Endothelial cell of umbilical vein (primary cell): ENCODE measurements at regions not wholly inside any gene's neighbourhood (a gene's known extent, or its start where the extent isn't known, plus 50 kb on each side); places are given as distances from the start of the nearest gene placed in this dataset.

Experiments
- BruUV-seq: library from RNA; stranded (reverse); fragments of 400-500 nt; replicated peaks from 2 replicates; lab custom pipeline; 2021; lab: Mats Ljungman, UMichigan
- CTCF ChIA-PET: fragments of 300-600, 350-600 bp; sonication (Branson Sonifier 250); formaldehyde crosslinking; loops from one replicate; lab custom pipeline; 2021; ENCODE audit warnings: antibody characterized with exemption, inconsistent platforms; lab: Charles Lee
- POLR2A ChIA-PET: fragments of 300-600, 350-600 bp; sonication (Branson Sonifier 250); formaldehyde crosslinking; loops from one replicate; lab custom pipeline; 2021; ENCODE audit warnings: antibody characterized with exemption, inconsistent platforms; lab: Charles Lee
- DNase-seq: peaks from one replicate; pipeline ENCODE4 v3.0.0-alpha.2; 2011; ENCODE audit warnings: low read depth, low spot score
- FAIRE-seq: peaks from 2 replicates; lab custom pipeline; 2011; peaks lifted over from hg19 to GRCh38; lab: Jason Lieb, UNC
- H2AFZ ChIP-seq: 2 replicates; pipeline ENCODE4 v1.6.0; 2012; ENCODE audit warnings: low read depth, low read length, control low read depth, inconsistent platforms
- H3K27ac ChIP-seq: 2 replicates; pipeline ENCODE4 v1.5.1; 2011; ENCODE audit warnings: low read depth, mild to moderate bottlenecking, control low read depth, low read length, moderate library complexity; ENCODE audit not compliant: insufficient read depth
- H3K27me3 ChIP-seq, 2 experiments: 2 replicates each; pipeline versions ENCODE4 v1.6.0 to v1.6.1; 2011; ENCODE audit warnings: low read length in 2 of 2, mixed read lengths in 1 of 2; ENCODE audit not compliant: control insufficient read depth in 2 of 2, insufficient read depth in 2 of 2
- H3K36me3 ChIP-seq, 2 experiments: 2 replicates in 1 of 2; 3 replicates in 1 of 2; pipeline ENCODE4 v1.5.1; 2011; ENCODE audit warnings: low read length in 2 of 2, mild to moderate bottlenecking in 1 of 2, moderate library complexity in 1 of 2; ENCODE audit not compliant: control insufficient read depth in 2 of 2, insufficient read depth in 2 of 2; ENCODE audit errors: extremely low read depth in 1 of 2
- H3K4me1 ChIP-seq: 3 replicates; pipeline ENCODE4 v1.5.1; 2011; ENCODE audit warnings: mild to moderate bottlenecking, low read length; ENCODE audit not compliant: control insufficient read depth, insufficient read depth; ENCODE audit errors: extremely low read depth
- H3K4me2 ChIP-seq: 2 replicates; pipeline ENCODE4 v1.6.1; 2011; ENCODE audit warnings: low read length, control low read depth, mixed read lengths; ENCODE audit not compliant: insufficient read depth
- H3K4me3 ChIP-seq, 3 experiments: fragments of 200-600 bp in 1 of 3; sonication (generic), shearing (Covaris generic) in 1 of 3; replicated peaks in 1 of 3; 2 replicates each; pipeline ENCODE4 v1.5.1; 2011 to 2016; ENCODE audit warnings: control low read depth in 3 of 3, low read length in 3 of 3, mild to moderate bottlenecking in 2 of 3, inconsistent platforms in 1 of 3, low read depth in 1 of 3, moderate library complexity in 1 of 3; ENCODE audit not compliant: insufficient read depth in 1 of 3
- H3K79me2 ChIP-seq: 2 replicates; pipeline ENCODE4 v1.6.0; 2012; ENCODE audit warnings: low read length, inconsistent platforms; ENCODE audit not compliant: control insufficient read depth, insufficient read depth
- H3K9ac ChIP-seq: replicated peaks from 2 replicates; pipeline ENCODE3; 2011; ENCODE audit warnings: low read length, control low read depth; ENCODE audit not compliant: insufficient read depth; ENCODE audit errors: extremely low read depth
- H3K9me1 ChIP-seq: replicated peaks from 3 replicates; pipeline ENCODE4 v1.6.0; 2011; ENCODE audit warnings: mild to moderate bottlenecking, low read length; ENCODE audit not compliant: control insufficient read depth, insufficient read depth; ENCODE audit errors: extremely low read depth
- H3K9me3 ChIP-seq: replicated peaks from 2 replicates; pipeline ENCODE4 v1.5.1; 2012; ENCODE audit warnings: low read length, inconsistent platforms; ENCODE audit not compliant: control insufficient read depth, insufficient read depth
- H4K20me1 ChIP-seq: replicated peaks from 2 replicates; pipeline ENCODE3; 2011; ENCODE audit warnings: mild to moderate bottlenecking, low read length; ENCODE audit not compliant: control insufficient read depth, insufficient read depth; ENCODE audit errors: extremely low read depth
- CTCF ChIP-seq, 2 donors: IDR thresholded peaks; 1 replicate in 1 of 2; 2 replicates in 1 of 2; pipeline ENCODE4 v1.5.1; 2011; ENCODE audit warnings: low read length in 2 of 2, mild to moderate bottlenecking in 2 of 2, moderate library complexity in 2 of 2, control low read depth in 1 of 2, inconsistent platforms in 1 of 2, low read depth in 1 of 2; ENCODE audit not compliant: insufficient read depth in 1 of 2; ENCODE audit errors: extremely low read depth in 1 of 2
- EZH2 ChIP-seq: IDR thresholded peaks from 2 replicates; pipeline ENCODE4 v1.6.1; 2012; ENCODE audit warnings: borderline replicate concordance, low read depth, mild to moderate bottlenecking, moderate library complexity, low read length, inconsistent platforms; ENCODE audit not compliant: severe bottlenecking
- FOS ChIP-seq: IDR thresholded peaks from 2 replicates; pipeline ENCODE4 v1.6.1; 2011; ENCODE audit warnings: mild to moderate bottlenecking, low read length, moderate library complexity, borderline replicate concordance; ENCODE audit not compliant: insufficient read depth
- GATA2 ChIP-seq: IDR thresholded peaks from 2 replicates; pipeline ENCODE4 v1.7.0; 2011; ENCODE audit warnings: low read depth, mild to moderate bottlenecking, moderate library complexity, mixed read lengths, low read length; ENCODE audit not compliant: insufficient read length, insufficient read depth
- MAX ChIP-seq: IDR thresholded peaks from 2 replicates; pipeline ENCODE4 v1.6.1; 2011; ENCODE audit not compliant: insufficient read depth, insufficient read length
- MYC ChIP-seq: IDR thresholded peaks from one replicate; pipeline ENCODE4 v1.6.1; 2011; ENCODE audit warnings: mild to moderate bottlenecking, low read depth, low read length
- POLR2A ChIP-seq: IDR thresholded peaks from 2 replicates; pipeline ENCODE4 v1.6.1; 2012; ENCODE audit warnings: low read depth, mild to moderate bottlenecking, control low read depth, low read length
- dilution Hi-C: fragments of 300-500 bp; cut with MboI; formaldehyde crosslinking; loops from one replicate; pipeline ENCODE4 v1.15.0; 2019; ENCODE audit warnings: low sequenced_read_pairs; ENCODE audit not compliant: extremely low pct_ligation_motif_present
- intact Hi-C: fragments of 100-400 bp; cut with micrococcal nuclease; formaldehyde crosslinking; loops from one replicate; pipeline ENCODE4 v1.10.0; 2022

- H3K4me2 ChIP-seq: no peak overlapping the region
- intact Hi-C loops (no loop called here), dilution Hi-C loops (no loop called here)
- no peaks in the 10 kb centered on the region for H3K79me2 ChIP-seq
- H3K27ac ChIP-seq: no peak overlapping the region
- H3K27me3 ChIP-seq: no peaks in the 10 kb centered on the region
- no TSS peak for BruUV-seq
- ChIA-PET POLR2A (no interaction called here), CTCF (interaction anchor here (1.6 kb wide), 1 partner anchor 13 kb away, joined by 3 read pairs; no protein-coding TSS in a partner anchor)
- H3K9ac ChIP-seq: no peak overlapping the region
- H3K4me3 ChIP-seq: no peak overlapping the region
- no peak for FAIRE-seq
- no peak for TF ChIP-seq POLR2A
- no peak for TF ChIP-seq FOS
- no peak for TF ChIP-seq CTCF (IDR thresholded peaks at IDR 0.05; ENCODE audit: extremely low read depth in 1 of 2, insufficient read depth in 1 of 2, low read depth in 1 of 2, low read length in 2 of 2)
- no peak overlapping the region for H2AFZ ChIP-seq
- no peaks in the 10 kb centered on the region for H3K36me3 ChIP-seq
- H3K9me3 ChIP-seq: no peaks in the 10 kb centered on the region
- H3K9me1 ChIP-seq: no peaks in the 10 kb centered on the region
- no peaks in the 10 kb centered on the region for H3K4me1 ChIP-seq
- DNase-seq: no peak
- no peaks in the 10 kb centered on the region for H4K20me1 ChIP-seq
Observed at GRCh38 chr2:188016917-188017316, 274.8 kb upstream of the GULP1 start.

- ChIA-PET CTCF (interaction anchor here (0.7 to 1.4 kb wide), 4 partner anchors 19 to 347 kb away, joined by 3 to 4 read pairs (median 4); partner anchors contain the start of gene GULP1), POLR2A (no interaction called here)
- Histone ChIP-seq H3K36me3 (no peaks in the 10 kb centered on the region), H3K27me3 (no peaks in the 10 kb centered on the region), H3K4me3 (no peak overlapping the region), H3K9me3 (no peaks in the 10 kb centered on the region), H3K27ac (no peak overlapping the region), H3K4me2 (no peak overlapping the region), H3K9me1 (no peaks in the 10 kb centered on the region), H3K79me2 (no peaks in the 10 kb centered on the region), H4K20me1 (no peaks in the 10 kb centered on the region), H3K4me1 (no peaks in the 10 kb centered on the region), H2AFZ (no peak overlapping the region), H3K9ac (no peak overlapping the region)
- TF ChIP-seq MYC: no peak
- no peak for TF ChIP-seq EZH2
- TF ChIP-seq POLR2A: no peak
- TF ChIP-seq CTCF (IDR thresholded peaks at IDR 0.05; ENCODE audit: extremely low read depth in 1 of 2, insufficient read depth in 1 of 2, low read depth in 1 of 2, low read length in 2 of 2): no peak
- TF ChIP-seq MAX: no peak
- TF ChIP-seq GATA2: no peak
- BruUV-seq: no TSS peak
- intact Hi-C loops: no loop called here
- DNase-seq (no peak), FAIRE-seq (no peak)
- dilution Hi-C loops: no loop called here
Observed at GRCh38 chr2:188022389-188022788, 269.3 kb upstream of the GULP1 start.
